PC-3 (cell line): ENCODE measurements at regions not wholly inside any gene's neighbourhood (a gene's known extent, or its start where the extent isn't known, plus 50 kb on each side); places are given as distances from the start of the nearest gene placed in this dataset.
"Not testable (repeated sequence)": the region's sequence is repeated elsewhere in the genome, so short reads cannot be mapped to it uniquely, and the experiment has no call there.

Source experiments
- ATAC-seq: fragments of 200-7000 bp; cut with Tn5 transposase; 2 replicates; pipeline ENCODE4 v1.9.1; 2020; ENCODE audit warnings: mild to moderate bottlenecking, moderate library complexity
- BruUV-seq: library from RNA; stranded (reverse); fragments of 400-500 nt; replicated peaks from 2 replicates; lab custom pipeline; 2021; lab: Mats Ljungman, UMichigan
- CTCF ChIA-PET: fragments of 300-600 bp; sonication (Branson Sonifier 250); formaldehyde crosslinking; loops from one replicate; lab custom pipeline; 2022; ENCODE audit warnings: antibody characterized with exemption; lab: Charles Lee
- POLR2A ChIA-PET: fragments of 300-600 bp; sonication (Branson Sonifier 250); formaldehyde crosslinking; loops from one replicate; lab custom pipeline; 2022; ENCODE audit warnings: antibody characterized with exemption; ENCODE audit not compliant: unreplicated experiment; lab: Charles Lee
- DNase-seq: peaks from one replicate; pipeline ENCODE4 v3.0.0-alpha.2; 2015
- H2AFZ ChIP-seq: fragments of 300-600 bp; sonication (generic); 2 replicates; pipeline ENCODE4 v1.6.0; 2016; ENCODE audit warnings: antibody characterized with exemption, low read length
- H3F3A ChIP-seq: fragments of 300-600 bp; sonication (generic); one replicate; pipeline ENCODE4 v1.6.0; 2017; ENCODE audit warnings: antibody characterized with exemption, low read length, control low read depth, mild to moderate bottlenecking; ENCODE audit not compliant: unreplicated experiment
- H3K27ac ChIP-seq: fragments of 300-600 bp; sonication (generic); 2 replicates; pipeline ENCODE4 v1.5.1; 2016; ENCODE audit warnings: mild to moderate bottlenecking, low read length
- H3K27me3 ChIP-seq: fragments of 300-600 bp; sonication (generic); 2 replicates; pipeline ENCODE4 v1.6.1; 2016; ENCODE audit warnings: low read length, mixed read lengths
- H3K36me3 ChIP-seq: fragments of 300-600 bp; sonication (generic); 2 replicates; pipeline ENCODE4 v1.6.1; 2016; ENCODE audit warnings: low read depth, mixed run types, low read length, mixed read lengths
- H3K4me1 ChIP-seq: fragments of 300-600 bp; sonication (generic); 2 replicates; pipeline ENCODE4 v1.5.1; 2016; ENCODE audit warnings: low read length; ENCODE audit not compliant: insufficient read depth
- H3K4me2 ChIP-seq: fragments of 300-600 bp; sonication (generic); 2 replicates; pipeline ENCODE4 v1.6.0; 2016; ENCODE audit warnings: low read length
- H3K4me3 ChIP-seq: fragments of 300-600 bp; sonication (generic); 2 replicates; pipeline ENCODE4 v1.5.1; 2016; ENCODE audit warnings: mild to moderate bottlenecking, low read length, mixed read lengths
- H3K79me2 ChIP-seq: fragments of 300-600 bp; sonication (generic); 2 replicates; pipeline ENCODE4 v1.6.1; 2017; ENCODE audit warnings: low read length, mixed read lengths
- H3K9ac ChIP-seq: fragments of 300-600 bp; sonication (generic); 2 replicates; pipeline ENCODE4 v1.6.0; 2016; ENCODE audit warnings: mild to moderate bottlenecking, low read length
- H3K9me2 ChIP-seq: fragments of 300-600 bp; sonication (generic); replicated peaks from 2 replicates; pipeline ENCODE4 v1.6.1; 2016; ENCODE audit warnings: mixed run types, low read length, mixed read lengths
- H3K9me3 ChIP-seq: fragments of 300-600 bp; sonication (generic); 2 replicates; pipeline ENCODE4 v1.6.1; 2016; ENCODE audit warnings: low read length, mixed read lengths
- H4K20me1 ChIP-seq: fragments of 300-600 bp; sonication (generic); 2 replicates; pipeline ENCODE4 v1.6.1; 2016; ENCODE audit warnings: low read length, mixed read lengths
- CTCF ChIP-seq: fragments of 300-600 bp; sonication (generic); conservative IDR thresholded peaks from 2 replicates; pipeline ENCODE4 v1.5.1; 2017; ENCODE audit warnings: antibody characterized with exemption, low read depth, mild to moderate bottlenecking, low read length
- EZH2 ChIP-seq: fragments of 300-600 bp; sonication (generic); IDR thresholded peaks from one replicate; pipeline ENCODE4 v1.6.1; 2017; ENCODE audit warnings: antibody characterized with exemption, mild to moderate bottlenecking, low read length; ENCODE audit not compliant: unreplicated experiment
- EZH2phosphoT487 ChIP-seq: fragments of 300-600 bp; sonication (generic); IDR thresholded peaks from 2 replicates; pipeline ENCODE4 v1.6.1; 2018; ENCODE audit warnings: mild to moderate bottlenecking, antibody characterized with exemption, low read length, borderline replicate concordance
- intact Hi-C: fragments of 100-400 bp; cut with micrococcal nuclease; formaldehyde crosslinking; loops from 2 replicates; pipeline ENCODE4 v1.9.0; 2023

- ChIA-PET CTCF (no interaction called here), POLR2A (no interaction called here)
- Histone ChIP-seq H3K36me3 (no peaks in the 10 kb centered on the region), H3K79me2 (no peaks in the 10 kb centered on the region), H3K27ac (no peak overlapping the region), H3K27me3 (peaks cover 66% of the 10 kb centered on the region), H3K9me2 (no peaks in the 10 kb centered on the region), H3F3A (no peaks in the 10 kb centered on the region), H3K4me3 (no peak overlapping the region), H4K20me1 (no peaks in the 10 kb centered on the region), H2AFZ (no peak overlapping the region), H3K9me3 (no peaks in the 10 kb centered on the region), H3K9ac (no peak overlapping the region), H3K4me1 (no peaks in the 10 kb centered on the region), H3K4me2 (no peak overlapping the region)
- intact Hi-C loops = no loop called here
- no peak for TF ChIP-seq EZH2phosphoT487
- TF ChIP-seq EZH2 = no peak
- TF ChIP-seq CTCF = no peak
- ATAC-seq = no peak
- DNase-seq = no peak
- BruUV-seq = no TSS peak
Measured at GRCh38 chr5:37916525-37916924, 76.7 kb upstream of the GDNF start.

- no TSS peak for BruUV-seq
- H3K9me2 ChIP-seq = no peaks in the 10 kb centered on the region
- CTCF ChIA-PET = no interaction called here
- intact Hi-C loops = no loop called here
- no peak overlapping the region for H3K4me2 ChIP-seq
- H3K4me1 ChIP-seq = no peaks in the 10 kb centered on the region
- H4K20me1 ChIP-seq = no peaks in the 10 kb centered on the region
- DNase-seq (no peak), ATAC-seq (no peak)
- POLR2A ChIA-PET = no interaction called here
- no peaks in the 10 kb centered on the region for H3K79me2 ChIP-seq
- no peaks in the 10 kb centered on the region for H3K36me3 ChIP-seq
- no peak overlapping the region for H3K27ac ChIP-seq
- no peak overlapping the region for H3K9ac ChIP-seq
- TF ChIP-seq EZH2 (no peak), CTCF (no peak), EZH2phosphoT487 (no peak)
- H3K27me3 ChIP-seq = peaks cover 73% of the 10 kb centered on the region
- no peaks in the 10 kb centered on the region for H3F3A ChIP-seq
- no peak overlapping the region for H3K4me3 ChIP-seq
- no peak overlapping the region for H2AFZ ChIP-seq
- H3K9me3 ChIP-seq = no peaks in the 10 kb centered on the region
Measured at GRCh38 chr5:37915097-37915736, 75.4 kb upstream of the GDNF start.

GRCh38 chr5:37909610-37910266, 69.9 kb upstream of the GDNF start:
- H3K4me2 ChIP-seq, BruUV-seq, H3F3A ChIP-seq, DNase-seq, H3K4me1 ChIP-seq, H3K9ac ChIP-seq, intact Hi-C loops, POLR2A ChIA-PET, H3K36me3 ChIP-seq, H2AFZ ChIP-seq, ATAC-seq, H4K20me1 ChIP-seq, H3K79me2 ChIP-seq, CTCF ChIA-PET, H3K9me2 ChIP-seq, H3K27ac ChIP-seq, H3K9me3 ChIP-seq, H3K4me3 ChIP-seq: not testable (repeated sequence)
- peaks cover 71% of the 10 kb centered on the region for H3K27me3 ChIP-seq
